ENCODE measurements at regions not wholly inside any gene's neighbourhood (a gene's known extent, or its start where the extent isn't known, plus 50 kb on each side); places are given as distances from the start of the nearest gene placed in this dataset.

GRCh38 chr13:104450006-104450405, 1383.8 kb upstream of the SLC10A2 start:
- TF ChIP-seq POLR2A (IDR thresholded peaks at IDR 0.05): no peak
- TF ChIP-seq, protein P1, sequence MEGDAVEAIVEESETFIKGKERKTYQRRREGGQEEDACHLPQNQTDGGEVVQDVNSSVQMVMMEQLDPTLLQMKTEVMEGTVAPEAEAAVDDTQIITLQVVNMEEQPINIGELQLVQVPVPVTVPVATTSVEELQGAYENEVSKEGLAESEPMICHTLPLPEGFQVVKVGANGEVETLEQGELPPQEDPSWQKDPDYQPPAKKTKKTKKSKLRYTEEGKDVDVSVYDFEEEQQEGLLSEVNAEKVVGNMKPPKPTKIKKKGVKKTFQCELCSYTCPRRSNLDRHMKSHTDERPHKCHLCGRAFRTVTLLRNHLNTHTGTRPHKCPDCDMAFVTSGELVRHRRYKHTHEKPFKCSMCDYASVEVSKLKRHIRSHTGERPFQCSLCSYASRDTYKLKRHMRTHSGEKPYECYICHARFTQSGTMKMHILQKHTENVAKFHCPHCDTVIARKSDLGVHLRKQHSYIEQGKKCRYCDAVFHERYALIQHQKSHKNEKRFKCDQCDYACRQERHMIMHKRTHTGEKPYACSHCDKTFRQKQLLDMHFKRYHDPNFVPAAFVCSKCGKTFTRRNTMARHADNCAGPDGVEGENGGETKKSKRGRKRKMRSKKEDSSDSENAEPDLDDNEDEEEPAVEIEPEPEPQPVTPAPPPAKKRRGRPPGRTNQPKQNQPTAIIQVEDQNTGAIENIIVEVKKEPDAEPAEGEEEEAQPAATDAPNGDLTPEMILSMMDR (IDR thresholded peaks at IDR 0.05): no peak
